B cell (primary cell): ENCODE measurements at regions not wholly inside any gene's neighbourhood (a gene's known extent, or its start where the extent isn't known, plus 50 kb on each side); places are given as distances from the start of the nearest gene placed in this dataset.

Experiments
- ATAC-seq: fragments of 200-7000 bp; cut with Tn5 transposase; one replicate; pipeline ENCODE4 v1.10.0; 2021; ENCODE audit warnings: low read depth, mild to moderate bottlenecking, moderate number of reproducible peaks, moderate library complexity
- CTCF ChIA-PET: fragments of 350-600 bp; sonication (Branson Sonifier 250); formaldehyde crosslinking; loops from one replicate; lab custom pipeline; 2021; ENCODE audit warnings: antibody characterized with exemption, inconsistent platforms; lab: Charles Lee
- POLR2A ChIA-PET: fragments of 350-600 bp; sonication (Branson Sonifier 250); formaldehyde crosslinking; loops from one replicate; lab custom pipeline; 2021; ENCODE audit warnings: antibody characterized with exemption; lab: Charles Lee
- DNase-seq: peaks from one replicate; pipeline ENCODE4 v3.0.0; 2013
- H2AFZ ChIP-seq: 2 replicates; pipeline ENCODE4 v1.6.1; 2012; ENCODE audit warnings: mild to moderate bottlenecking, low read depth, low read length; ENCODE audit not compliant: insufficient read depth, poor library complexity, severe bottlenecking
- H3K27ac ChIP-seq, 2 donors: 1 replicate in 1 of 2; 2 replicates in 1 of 2; pipeline ENCODE4 v1.5.1; 2012 to 2013; ENCODE audit warnings: low read length in 2 of 2, mild to moderate bottlenecking in 2 of 2, moderate library complexity in 1 of 2
- H3K27me3 ChIP-seq, 4 experiments: fragments of 200-600 bp in 1 of 4; sonication (generic) in 1 of 4; replicated peaks in 1 of 4; 1 replicate in 2 of 4; 2 replicates in 2 of 4; pipeline versions ENCODE4 v1.6.1 to v1.7.0; 2013 to 2016; ENCODE audit warnings: low read length in 3 of 4, mild to moderate bottlenecking in 2 of 4, mixed read lengths in 1 of 4, moderate library complexity in 1 of 4; ENCODE audit not compliant: insufficient read depth in 4 of 4, control insufficient read depth in 3 of 4; ENCODE audit errors: control extremely low read depth in 1 of 4
- H3K36me3 ChIP-seq, 2 experiments: replicated peaks in 1 of 2; 1 replicate in 1 of 2; 2 replicates in 1 of 2; pipeline versions ENCODE4 v1.6.1 to v1.7.1; 2013; ENCODE audit warnings: low read length in 1 of 2; ENCODE audit not compliant: insufficient read depth in 2 of 2, control insufficient read depth in 1 of 2; ENCODE audit errors: control extremely low read depth in 1 of 2, extremely low read depth in 1 of 2
- H3K4me1 ChIP-seq, 2 donors: fragments of 200-600 bp in 1 of 2; sonication (generic) in 1 of 2; 1 replicate in 1 of 2; 2 replicates in 1 of 2; pipeline versions ENCODE4 v1.5.1 to v1.6.1; 2013 to 2017; ENCODE audit warnings: low read length in 2 of 2; ENCODE audit not compliant: control insufficient read depth in 2 of 2, insufficient read depth in 2 of 2
- H3K4me2 ChIP-seq: replicated peaks from 2 replicates; pipeline ENCODE3; 2012; ENCODE audit warnings: mild to moderate bottlenecking, low read depth, low read length; ENCODE audit not compliant: poor library complexity, severe bottlenecking
- H3K4me3 ChIP-seq, 5 experiments: fragments of 200-600 bp in 1 of 5; sonication (generic) in 1 of 5; 1 replicate in 3 of 5; 2 replicates in 2 of 5; pipeline versions ENCODE4 v1.5.1 to v1.7.0; 2011 to 2016; ENCODE audit warnings: low read length in 4 of 5, mild to moderate bottlenecking in 4 of 5, low read depth in 2 of 5, control low read depth in 1 of 5, moderate library complexity in 1 of 5; ENCODE audit not compliant: insufficient read depth in 1 of 5; ENCODE audit errors: control extremely low read depth in 1 of 5, extremely low read depth in 1 of 5
- H3K79me2 ChIP-seq: fragments of 200-600 bp; sonication (generic); one replicate; pipeline ENCODE4 v1.6.0; 2016; ENCODE audit warnings: low read length; ENCODE audit not compliant: control insufficient read depth, insufficient read depth
- H3K9ac ChIP-seq: fragments of 200-600 bp; sonication (generic); 2 replicates; pipeline ENCODE4 v1.6.1; 2017; ENCODE audit warnings: mild to moderate bottlenecking, low read length, moderate library complexity
- H3K9me3 ChIP-seq, 3 donors: one replicate each; pipeline versions ENCODE4 v1.6.1 to v1.7.1; 2013; ENCODE audit warnings: low read length in 2 of 3; ENCODE audit not compliant: control insufficient read depth in 2 of 3, insufficient read depth in 1 of 3; ENCODE audit errors: control extremely low read depth in 1 of 3
- H4K20me1 ChIP-seq: 2 replicates; pipeline ENCODE4 v1.6.0; 2012; ENCODE audit warnings: mild to moderate bottlenecking, low read length; ENCODE audit not compliant: insufficient read depth, control insufficient read depth, poor library complexity, severe bottlenecking
- H3K27ac Mint-ChIP-seq: one replicate; pipeline ENCODE4 v1.8.0; 2021; ENCODE audit warnings: mixed read lengths
- H3K27me3 Mint-ChIP-seq: one replicate; pipeline ENCODE4 v1.8.0; 2021; ENCODE audit warnings: mixed read lengths
- H3K4me1 Mint-ChIP-seq: one replicate; pipeline ENCODE4 v1.8.0; 2021; ENCODE audit warnings: mixed read lengths
- H3K4me3 Mint-ChIP-seq: one replicate; pipeline ENCODE4 v1.8.0; 2021; ENCODE audit warnings: mixed read lengths
- H3K9me3 Mint-ChIP-seq: one replicate; pipeline ENCODE4 v1.8.0; 2022; ENCODE audit warnings: mixed read lengths; ENCODE audit not compliant: insufficient read depth
- EZH2 ChIP-seq: IDR thresholded peaks from 2 replicates; pipeline ENCODE4 v1.6.1; 2012; ENCODE audit warnings: borderline replicate concordance, low read depth, mild to moderate bottlenecking, moderate library complexity, low read length; ENCODE audit not compliant: insufficient read depth, poor library complexity, severe bottlenecking
- WGBS: methylation state at CpG from one replicate; pipeline ENCODE4 v1.1.5; 2013; ENCODE audit warnings: missing lambda C conversion rate; ENCODE audit not compliant: insufficient coverage; 5-methylcytosine and 5-hydroxymethylcytosine counted together
- intact Hi-C: fragments of 100-400 bp; cut with micrococcal nuclease; formaldehyde crosslinking; loops from one replicate; pipeline ENCODE4 v1.10.0; 2022
- TF ChIP-seq, protein P1 (sequence below): fragments of 200-600 bp; IDR thresholded peaks from one replicate; pipeline ENCODE4 v1.8.0; 2022; ENCODE audit warnings: antibody characterized with exemption, mild to moderate bottlenecking

DNA sequence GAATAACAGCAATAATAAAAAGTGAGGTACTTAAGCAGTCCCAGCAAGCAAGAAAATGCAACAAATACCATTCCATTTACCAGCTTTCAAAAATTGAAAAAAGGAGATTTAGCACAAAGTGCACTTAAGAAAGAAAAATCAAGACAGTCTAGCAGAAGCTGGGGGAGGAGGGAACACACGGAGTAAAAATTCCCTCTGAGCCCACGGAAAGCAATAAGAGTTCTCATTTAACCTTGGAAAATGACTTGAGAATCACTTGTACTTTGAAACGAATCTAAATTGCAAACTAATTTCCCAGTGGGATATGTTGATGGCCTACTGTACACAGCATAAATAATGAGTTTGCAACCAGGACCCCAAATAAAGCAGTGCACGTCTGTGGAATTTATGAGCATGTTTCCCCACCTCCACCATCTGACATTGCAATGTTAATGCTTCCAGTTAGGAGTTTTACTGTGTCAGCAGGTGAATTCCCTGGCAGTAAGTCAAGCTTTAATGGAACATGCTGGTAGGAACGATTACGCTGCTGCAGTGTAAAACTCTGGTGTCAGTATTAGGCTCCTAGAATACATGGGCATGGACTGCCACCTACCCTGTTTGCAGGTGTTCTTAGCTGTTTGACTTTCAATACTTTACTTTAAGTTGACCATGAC is 386.8 kb downstream of the HDGFL1 start:
- 50% methylated on average over 4 of the region's 6 CpGs for WGBS

GRCh38 chr6:22958677-22959076 is 389.3 kb downstream of the HDGFL1 start:
- H3K27ac Mint-ChIP-seq = no peak overlapping the region
- H3K27me3 ChIP-seq = no peaks in the 10 kb centered on the region
- H3K27ac ChIP-seq = no peak overlapping the region
- POLR2A ChIA-PET = no interaction called here
- TF ChIP-seq EZH2 = no peak
- H3K4me1 ChIP-seq = peaks cover 0 to 7% of the 10 kb centered on the region in 2 donors
- no peak for ATAC-seq
- H3K79me2 ChIP-seq = no peaks in the 10 kb centered on the region
- H3K9me3 Mint-ChIP-seq = peaks cover 6% of the 10 kb centered on the region
- intact Hi-C loops = no loop called here
- H2AFZ ChIP-seq = peak overlapping the region; percentile 19
- no peaks in the 10 kb centered on the region for H4K20me1 ChIP-seq
- H3K4me3 Mint-ChIP-seq = no peak overlapping the region
- no peak overlapping the region for H3K9ac ChIP-seq
- H3K4me3 ChIP-seq = no peak overlapping the region
- H3K36me3 ChIP-seq = no peaks in the 10 kb centered on the region
- H3K27me3 Mint-ChIP-seq = no peaks in the 10 kb centered on the region
- no peaks in the 10 kb centered on the region for H3K9me3 ChIP-seq
- peak overlapping the region; percentile 16 for H3K4me2 ChIP-seq
- WGBS = no CpG with 5 or more reads among the region's 1 CpG
- CTCF ChIA-PET = no interaction called here
- no peak for DNase-seq
- peaks cover 9% of the 10 kb centered on the region for H3K4me1 Mint-ChIP-seq

More for the DNA sequence above, 386.8 kb downstream of the HDGFL1 start:
- H3K9me3 ChIP-seq = no peaks in the 10 kb centered on the region
- no peak for TF ChIP-seq EZH2
- TF ChIP-seq, protein P1, sequence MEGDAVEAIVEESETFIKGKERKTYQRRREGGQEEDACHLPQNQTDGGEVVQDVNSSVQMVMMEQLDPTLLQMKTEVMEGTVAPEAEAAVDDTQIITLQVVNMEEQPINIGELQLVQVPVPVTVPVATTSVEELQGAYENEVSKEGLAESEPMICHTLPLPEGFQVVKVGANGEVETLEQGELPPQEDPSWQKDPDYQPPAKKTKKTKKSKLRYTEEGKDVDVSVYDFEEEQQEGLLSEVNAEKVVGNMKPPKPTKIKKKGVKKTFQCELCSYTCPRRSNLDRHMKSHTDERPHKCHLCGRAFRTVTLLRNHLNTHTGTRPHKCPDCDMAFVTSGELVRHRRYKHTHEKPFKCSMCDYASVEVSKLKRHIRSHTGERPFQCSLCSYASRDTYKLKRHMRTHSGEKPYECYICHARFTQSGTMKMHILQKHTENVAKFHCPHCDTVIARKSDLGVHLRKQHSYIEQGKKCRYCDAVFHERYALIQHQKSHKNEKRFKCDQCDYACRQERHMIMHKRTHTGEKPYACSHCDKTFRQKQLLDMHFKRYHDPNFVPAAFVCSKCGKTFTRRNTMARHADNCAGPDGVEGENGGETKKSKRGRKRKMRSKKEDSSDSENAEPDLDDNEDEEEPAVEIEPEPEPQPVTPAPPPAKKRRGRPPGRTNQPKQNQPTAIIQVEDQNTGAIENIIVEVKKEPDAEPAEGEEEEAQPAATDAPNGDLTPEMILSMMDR = no peak
- H3K4me1 ChIP-seq = peaks cover 0 to 7% of the 10 kb centered on the region in 2 donors
- no peak for DNase-seq
- no peak for ATAC-seq
- Mint-ChIP-seq H3K4me1 (peaks cover 9% of the 10 kb centered on the region), H3K27me3 (no peaks in the 10 kb centered on the region), H3K4me3 (no peak overlapping the region), H3K27ac (no peak overlapping the region), H3K9me3 (peaks cover 6% of the 10 kb centered on the region)
- no peaks in the 10 kb centered on the region for H3K27me3 ChIP-seq
- peak overlapping the region; percentile 69 for H2AFZ ChIP-seq
- POLR2A ChIA-PET = no interaction called here
- no peaks in the 10 kb centered on the region for H3K79me2 ChIP-seq
- no peak overlapping the region for H3K27ac ChIP-seq
- no peaks in the 10 kb centered on the region for H4K20me1 ChIP-seq
- CTCF ChIA-PET = no interaction called here
- H3K4me2 ChIP-seq = no peak overlapping the region
- H3K36me3 ChIP-seq = no peaks in the 10 kb centered on the region
- no peak overlapping the region for H3K9ac ChIP-seq
- no peak overlapping the region for H3K4me3 ChIP-seq
- intact Hi-C loops = no loop called here
